ENCODE measurements at regions not wholly inside any gene's neighbourhood (a gene's known extent, or its start where the extent isn't known, plus 50 kb on each side); places are given as distances from the start of the nearest gene placed in this dataset.

DNA sequence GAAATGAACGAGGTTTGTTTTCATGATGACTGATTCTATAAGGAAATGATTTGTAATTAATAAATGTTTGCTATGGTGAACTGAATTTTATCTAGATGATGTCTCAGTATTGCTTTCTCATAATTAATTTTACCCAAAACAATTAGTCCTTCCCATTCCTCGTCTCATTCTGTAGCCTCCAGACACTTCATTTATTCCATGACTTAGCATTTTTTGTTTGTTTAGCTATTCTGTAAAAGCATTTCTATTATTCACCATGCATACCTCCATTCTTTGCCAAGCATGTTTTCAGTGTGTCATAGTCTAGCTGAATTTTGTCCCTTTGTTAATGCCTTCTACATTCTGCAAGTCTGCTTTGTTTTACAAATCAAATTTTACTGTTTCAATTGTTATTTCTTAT lies 137.4 kb upstream of the RPL10L start:
- no peak for DNase-seq

DNA sequence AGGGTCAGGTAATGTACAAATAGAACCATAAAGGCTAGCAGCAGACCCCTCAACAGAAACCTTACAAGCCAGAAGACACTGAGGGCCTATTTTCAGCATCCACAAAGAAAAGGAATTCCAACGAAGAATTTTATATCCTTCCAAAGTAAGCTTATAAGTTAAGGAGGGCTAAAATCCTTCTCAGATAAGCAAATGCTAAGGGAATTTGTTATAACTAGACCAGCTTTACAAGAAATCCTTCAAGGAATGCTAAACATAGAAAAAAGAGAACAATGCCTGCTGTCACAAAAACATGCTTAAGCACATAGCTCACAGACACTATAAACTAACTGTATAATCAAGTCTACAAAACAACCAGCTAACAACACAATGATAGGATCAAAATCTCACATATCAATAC lies 130.7 kb upstream of the RPL10L start:
- DNase-seq, result no peak

- DNase-seq, result no peak
These were observed 117.7 kb upstream of the RPL10L start for GRCh38 chr14:46769292-46769691.

DNA sequence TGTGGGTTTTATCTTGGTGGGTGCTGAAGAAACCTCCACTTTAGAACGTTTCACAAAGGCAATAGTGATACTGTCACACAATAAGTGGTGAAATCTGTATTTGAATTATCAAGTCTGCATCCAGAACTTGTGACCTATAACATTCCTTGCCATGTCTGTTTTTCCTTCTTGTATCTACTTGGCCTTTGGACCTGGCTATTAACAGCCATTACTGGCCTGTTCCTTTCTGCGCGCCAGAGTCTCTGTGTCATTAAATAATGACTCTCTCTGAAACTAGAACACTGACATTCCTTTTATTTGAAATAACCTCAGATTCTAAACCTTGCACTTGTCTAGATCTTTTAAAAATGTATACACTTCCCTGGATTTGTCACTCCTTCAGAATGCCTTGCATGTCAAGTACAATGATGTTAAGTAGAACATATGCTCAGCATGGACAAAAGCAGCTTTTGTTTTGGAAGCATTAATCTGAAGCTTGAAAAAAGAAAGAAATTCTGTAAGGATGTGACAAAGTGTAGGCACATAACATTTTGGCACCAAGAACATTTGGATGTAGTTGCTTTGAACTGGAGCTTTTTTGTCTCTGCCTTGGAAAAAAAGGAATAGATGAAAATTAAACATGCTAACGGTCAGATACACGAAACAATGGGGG lies 95.5 kb upstream of the RPL10L start:
- DNase-seq, result peak in 1 of 58 donors; percentile 22

DNA sequence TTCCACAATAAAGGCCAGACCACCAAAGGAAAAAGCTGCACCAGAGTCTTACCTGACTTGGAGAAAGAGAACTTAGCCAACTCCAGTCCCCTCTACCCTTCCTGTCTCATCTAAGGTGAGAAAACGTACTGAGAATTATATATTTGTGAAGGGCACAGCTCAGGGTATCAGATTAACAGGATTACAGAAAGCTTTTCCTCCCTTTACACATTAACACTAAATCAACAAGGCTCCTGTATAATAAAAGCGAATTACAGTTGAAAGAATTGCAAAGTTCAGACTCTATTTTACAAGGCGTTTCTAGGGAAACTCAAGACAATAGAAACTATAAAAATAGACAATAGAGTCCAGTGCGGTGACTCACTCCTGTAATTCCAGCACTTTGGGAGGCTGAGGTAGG lies 82.7 kb upstream of the RPL10L start:
- DNase-seq, result no peak

DNA sequence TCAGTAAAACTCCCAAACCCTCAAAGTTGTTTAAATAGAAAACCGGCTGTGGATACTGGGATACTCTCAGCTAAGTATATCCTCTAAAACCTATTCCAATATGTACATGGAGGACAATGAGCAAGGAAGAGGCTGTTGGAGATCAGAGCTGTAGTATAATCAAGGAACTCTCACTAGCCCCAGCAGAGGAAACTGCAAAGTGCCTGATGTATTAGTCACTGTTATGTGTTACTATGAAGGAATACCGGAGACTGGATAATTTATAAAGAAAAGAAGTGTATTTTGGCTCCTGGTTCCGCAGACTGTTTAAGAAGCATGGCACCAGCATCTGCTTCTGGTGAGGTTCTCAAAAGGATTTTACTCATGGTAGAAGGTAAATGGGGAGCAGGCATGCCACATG lies 65.6 kb upstream of the RPL10L start:
- DNase-seq, result no peak

Data from anterior cingulate cortex (tissue), 58 donors.